Activated CD4-positive, alpha-beta T cell treated with anti-CD3 and anti-CD28 coated beads, Interleukin-2, Interleukin-4, amounts not matched to agents 100 ng/mL and 50 ng/mL, durations not matched to agents 16 hours and 8 hours (primary cell): ENCODE measurements at regions not wholly inside any gene's neighbourhood (a gene's known extent, or its start where the extent isn't known, plus 50 kb on each side); places are given as distances from the start of the nearest gene placed in this dataset.
A peak's percentile ranks its signal among the peaks of the same experiment; 100 is the strongest.

Experiments used
- DNase-seq: peaks from one replicate; pipeline ENCODE4 v3.0.0-alpha.2; 2020; ENCODE audit warnings: low spot score

DNA sequence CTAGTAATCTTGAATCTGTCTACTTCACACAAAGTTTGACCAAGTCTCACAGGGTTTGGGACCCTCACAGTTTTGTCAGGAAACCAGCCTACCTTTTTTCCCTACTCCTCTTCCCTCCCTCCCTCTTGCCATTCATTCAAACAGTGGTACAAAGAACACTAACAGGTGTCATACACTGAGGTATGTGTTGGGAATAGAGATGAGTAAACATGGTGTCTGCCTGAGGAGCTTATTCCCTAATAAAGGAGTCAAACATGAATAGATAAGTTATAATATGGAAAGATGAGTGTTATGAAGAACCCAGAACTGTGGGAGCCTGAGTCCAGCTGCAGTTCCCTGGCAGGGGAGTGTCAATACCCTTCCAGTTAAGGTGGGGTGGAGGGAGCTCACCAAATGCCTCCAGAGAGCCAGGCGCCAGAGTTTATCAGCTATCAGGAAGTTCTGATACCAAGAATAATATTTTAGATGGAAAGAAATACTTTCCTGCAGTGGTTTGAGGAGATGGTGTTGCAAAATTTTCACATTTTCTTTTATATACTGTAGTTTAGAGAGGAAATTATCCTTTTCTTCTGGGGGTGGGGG lies 183.4 kb upstream of the NR3C1 start:
- DNase-seq: no peak

DNA sequence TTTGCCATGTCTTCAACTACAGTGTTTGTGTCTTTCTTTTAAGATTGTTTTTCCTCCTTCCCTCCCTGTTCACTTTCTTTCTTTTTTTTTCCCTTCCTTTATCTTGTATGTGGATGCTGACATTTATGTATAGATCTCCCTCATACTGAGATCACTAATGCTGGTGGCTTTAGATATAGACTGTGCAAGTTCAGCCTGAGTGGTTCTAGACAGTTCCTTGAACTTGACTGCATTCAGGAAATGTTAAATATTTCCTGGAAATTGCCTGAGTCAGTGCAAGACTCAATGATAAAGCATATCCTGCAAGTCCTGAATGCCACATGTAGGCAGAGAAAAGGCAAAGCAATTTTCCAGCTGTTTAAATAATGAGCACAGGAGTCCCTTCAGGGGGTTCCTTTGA lies 182.5 kb upstream of the NR3C1 start:
- DNase-seq: peak; percentile 69

DNA sequence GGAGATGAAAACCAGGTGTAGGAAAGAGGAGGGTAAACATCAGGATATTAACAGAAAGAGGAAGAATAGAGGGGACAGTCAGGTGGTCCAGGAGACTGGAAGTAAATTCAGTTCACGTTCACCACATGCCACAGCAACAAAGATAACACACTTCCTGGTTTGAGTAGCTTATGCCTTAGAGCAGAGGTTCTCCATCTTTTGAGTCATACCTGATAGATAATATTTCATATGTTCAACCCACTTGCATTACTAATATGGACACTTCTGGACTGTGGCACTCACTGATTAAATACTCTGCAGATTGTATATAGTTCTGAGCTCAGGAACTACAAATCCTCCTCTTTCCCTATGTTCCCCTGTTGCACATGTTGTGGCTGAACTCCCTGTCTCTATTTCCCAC lies 179.9 kb upstream of the NR3C1 start:
- DNase-seq: peak; percentile 37

DNA sequence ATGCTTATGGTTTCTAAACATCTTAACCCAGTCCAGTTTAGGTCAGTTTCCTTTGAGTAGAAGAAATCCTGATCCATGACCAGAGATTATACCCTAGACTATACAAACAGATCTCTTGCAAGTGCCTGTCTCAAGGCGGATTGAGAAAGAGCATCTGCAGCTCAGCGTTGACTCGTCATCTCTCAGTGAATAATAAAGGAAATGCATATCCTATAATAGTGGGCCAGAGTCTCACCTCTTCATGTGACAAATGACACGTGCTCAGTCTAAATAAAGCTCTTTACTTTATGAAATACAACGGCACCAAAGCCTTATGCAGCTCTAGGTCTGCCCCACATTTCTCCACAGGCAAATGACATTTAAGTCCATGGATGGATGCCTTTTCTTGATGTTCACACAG lies 179.4 kb upstream of the NR3C1 start:
- DNase-seq: peak; percentile 56

DNA sequence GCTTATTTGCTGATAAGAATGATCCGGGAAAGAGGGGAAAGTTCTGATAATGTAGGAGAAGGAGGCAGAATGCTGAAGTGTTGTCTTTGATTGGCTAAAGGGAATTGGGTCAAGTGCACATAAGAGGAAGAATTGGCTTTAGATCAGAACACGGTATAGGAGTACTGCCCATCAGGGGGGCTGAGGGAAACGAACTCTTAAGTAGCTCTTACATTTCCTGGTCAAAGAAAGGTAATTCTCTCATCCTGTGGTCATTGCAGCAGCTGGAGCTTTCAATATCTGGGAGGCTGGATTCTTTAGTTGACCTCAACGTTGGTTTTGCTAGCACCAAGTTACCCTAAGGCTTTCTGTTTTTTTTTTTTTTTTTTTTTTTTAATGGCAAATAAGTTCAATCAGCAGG lies 178.7 kb upstream of the NR3C1 start:
- no peak for DNase-seq

DNA sequence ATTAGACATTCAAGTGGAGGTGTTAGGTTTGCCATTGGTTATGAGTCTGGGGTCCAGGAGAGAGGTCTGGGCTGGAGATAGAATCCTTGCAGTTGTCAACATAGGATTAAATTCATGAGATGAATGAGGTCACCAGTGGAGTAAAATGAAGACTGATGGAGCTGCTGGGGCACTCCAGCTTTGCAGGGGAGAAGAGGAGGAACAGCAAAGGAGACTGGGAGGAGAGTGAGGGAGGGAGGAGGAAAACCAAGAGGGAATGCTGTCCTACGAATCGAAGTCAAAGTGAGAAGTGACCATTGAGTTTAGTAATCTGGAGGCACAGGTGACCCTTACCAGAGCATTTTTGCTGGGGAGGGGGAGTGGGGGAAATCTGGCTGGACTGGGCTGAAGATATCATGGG lies 178.2 kb upstream of the NR3C1 start:
- no peak for DNase-seq

DNA sequence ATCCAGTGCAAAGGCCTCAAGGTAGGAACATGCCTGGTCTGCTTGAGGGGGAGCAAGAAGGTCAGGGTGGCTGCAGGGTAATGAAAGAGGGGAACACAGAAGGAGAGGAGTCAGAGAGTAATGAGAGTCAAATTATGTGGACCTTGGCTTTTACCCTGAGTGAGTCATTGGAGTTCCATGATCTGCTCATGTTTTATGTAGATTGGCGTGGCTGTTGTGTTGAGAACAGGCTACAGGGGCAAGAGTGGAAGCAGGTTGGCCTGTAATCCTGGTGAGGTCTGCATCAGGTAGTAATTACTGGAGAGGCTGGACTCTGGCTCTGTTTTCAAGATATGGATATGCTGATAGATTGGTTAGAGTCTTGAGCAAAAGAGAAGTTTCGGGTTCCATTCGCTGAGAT lies 177.7 kb upstream of the NR3C1 start:
- DNase-seq: no peak

DNA sequence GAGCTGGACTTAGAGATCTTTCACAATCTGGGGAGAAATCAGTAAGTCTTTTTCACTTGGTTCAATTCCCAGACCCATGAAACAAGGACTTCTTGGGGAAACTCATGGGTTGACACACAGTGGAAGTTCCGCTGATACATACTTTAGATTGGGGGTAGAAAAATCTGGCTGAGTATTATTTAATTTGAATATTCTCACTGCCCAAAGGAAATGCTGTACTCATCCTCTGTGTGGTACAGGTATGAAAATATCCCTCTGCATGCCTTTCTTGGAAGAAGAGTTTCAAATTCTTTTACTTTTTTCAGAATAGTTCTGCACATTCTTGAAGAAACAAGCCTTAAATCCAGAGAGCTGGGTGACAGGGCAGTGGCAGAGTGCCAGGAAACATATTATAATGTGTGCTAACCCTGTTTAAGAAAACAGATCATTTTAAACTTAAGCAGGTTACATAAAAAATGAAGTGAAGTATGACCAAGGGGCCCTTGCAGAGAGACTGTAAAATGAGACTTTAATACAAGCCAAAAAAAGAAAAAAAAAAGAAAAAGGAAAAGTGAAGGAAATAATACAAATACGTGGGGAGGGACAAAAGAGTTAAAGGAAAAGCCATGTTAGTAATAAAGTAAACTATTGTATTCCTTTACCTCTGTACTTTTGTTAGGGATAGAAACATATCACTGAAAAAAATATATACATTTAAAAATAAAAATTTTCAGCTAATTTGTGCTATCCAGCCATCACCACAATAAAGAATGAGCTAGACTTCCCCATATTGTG lies 173.4 kb upstream of the NR3C1 start:
- DNase-seq: no peak

DNA sequence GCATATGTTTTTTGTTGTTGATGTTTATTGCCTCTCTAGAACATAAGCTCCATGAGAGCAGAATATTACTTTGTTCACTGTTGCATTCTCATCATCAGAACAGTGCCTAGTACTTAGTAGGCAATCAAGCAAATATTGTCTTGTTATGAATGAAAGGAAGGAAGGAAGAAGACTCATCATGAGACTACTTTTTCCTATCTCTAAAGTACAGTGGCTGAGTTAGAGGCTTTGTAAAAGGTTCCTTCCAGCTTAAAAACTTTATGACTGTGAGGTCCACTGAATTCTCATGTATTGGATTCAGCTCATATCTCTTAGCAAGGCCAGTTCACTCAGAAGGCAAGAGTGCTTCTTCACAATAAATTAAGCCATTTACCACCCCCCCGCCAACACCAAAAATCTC lies 171.8 kb upstream of the NR3C1 start:
- DNase-seq: no peak

DNA sequence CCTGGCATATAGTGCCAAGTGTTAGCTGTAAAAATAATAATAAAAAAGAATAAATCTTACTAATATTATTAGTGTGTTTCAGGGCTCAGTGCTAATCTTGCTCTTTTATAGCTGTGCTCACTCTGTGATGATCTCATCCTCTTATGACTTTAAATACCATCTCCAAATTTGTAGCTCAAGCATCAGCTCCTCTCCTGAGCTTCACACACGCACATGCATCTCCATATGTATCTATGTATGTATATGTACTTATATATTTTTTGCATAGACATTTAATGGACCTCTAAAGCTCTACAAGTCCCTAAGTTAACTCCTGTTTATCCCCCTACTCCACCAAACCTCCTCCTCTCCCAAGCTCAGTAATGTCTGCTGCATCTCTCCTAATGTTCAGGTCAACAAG lies 170.8 kb upstream of the NR3C1 start:
- DNase-seq: no peak

DNA sequence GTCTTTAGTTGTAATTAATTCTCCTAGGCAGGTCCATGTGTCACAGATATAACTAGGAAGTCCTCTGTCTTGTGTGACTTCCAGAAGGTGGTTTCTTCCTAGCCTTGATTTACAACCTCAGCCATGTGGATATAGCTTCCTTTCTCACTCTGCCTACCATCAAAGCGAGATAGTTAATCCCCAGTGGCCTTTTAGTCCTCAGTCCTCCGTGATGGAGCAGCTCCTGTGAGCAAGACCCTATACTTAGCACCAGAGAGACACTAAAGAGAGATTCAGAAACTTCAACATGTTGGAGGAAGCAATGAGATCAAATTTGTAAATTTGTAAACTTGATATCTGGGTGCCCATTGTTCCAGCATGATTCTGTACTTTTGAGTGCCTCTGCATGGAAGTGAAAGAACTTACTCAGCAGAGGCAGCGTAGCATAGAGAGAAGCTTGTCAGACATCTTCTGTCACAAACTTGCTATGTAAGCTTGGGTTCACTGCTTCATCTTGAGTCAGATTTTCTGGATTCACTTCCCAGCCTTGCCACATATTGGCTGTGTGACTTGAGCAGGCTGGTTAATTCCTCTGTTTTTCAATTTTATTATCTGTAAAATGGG lies 170.2 kb upstream of the NR3C1 start:
- no peak for DNase-seq

DNA sequence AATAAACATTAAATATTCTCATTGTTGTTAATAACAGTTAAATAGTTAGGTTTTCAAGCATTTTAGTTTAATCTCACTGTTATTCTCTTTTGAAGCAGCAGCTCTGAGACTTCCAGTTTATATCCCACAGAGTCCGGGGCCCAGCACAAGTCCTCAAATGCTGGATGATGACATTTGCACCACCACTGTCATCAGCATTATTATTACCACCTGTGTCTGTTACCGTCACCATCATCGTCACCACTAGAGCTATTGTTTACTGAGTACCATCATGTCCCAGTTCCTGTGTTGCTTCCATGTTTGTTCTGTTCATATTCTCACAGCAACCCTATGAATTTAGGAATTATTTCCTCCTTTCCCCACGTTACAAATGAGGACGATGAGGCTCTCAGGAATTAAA lies 169.2 kb upstream of the NR3C1 start:
- DNase-seq: no peak

DNA sequence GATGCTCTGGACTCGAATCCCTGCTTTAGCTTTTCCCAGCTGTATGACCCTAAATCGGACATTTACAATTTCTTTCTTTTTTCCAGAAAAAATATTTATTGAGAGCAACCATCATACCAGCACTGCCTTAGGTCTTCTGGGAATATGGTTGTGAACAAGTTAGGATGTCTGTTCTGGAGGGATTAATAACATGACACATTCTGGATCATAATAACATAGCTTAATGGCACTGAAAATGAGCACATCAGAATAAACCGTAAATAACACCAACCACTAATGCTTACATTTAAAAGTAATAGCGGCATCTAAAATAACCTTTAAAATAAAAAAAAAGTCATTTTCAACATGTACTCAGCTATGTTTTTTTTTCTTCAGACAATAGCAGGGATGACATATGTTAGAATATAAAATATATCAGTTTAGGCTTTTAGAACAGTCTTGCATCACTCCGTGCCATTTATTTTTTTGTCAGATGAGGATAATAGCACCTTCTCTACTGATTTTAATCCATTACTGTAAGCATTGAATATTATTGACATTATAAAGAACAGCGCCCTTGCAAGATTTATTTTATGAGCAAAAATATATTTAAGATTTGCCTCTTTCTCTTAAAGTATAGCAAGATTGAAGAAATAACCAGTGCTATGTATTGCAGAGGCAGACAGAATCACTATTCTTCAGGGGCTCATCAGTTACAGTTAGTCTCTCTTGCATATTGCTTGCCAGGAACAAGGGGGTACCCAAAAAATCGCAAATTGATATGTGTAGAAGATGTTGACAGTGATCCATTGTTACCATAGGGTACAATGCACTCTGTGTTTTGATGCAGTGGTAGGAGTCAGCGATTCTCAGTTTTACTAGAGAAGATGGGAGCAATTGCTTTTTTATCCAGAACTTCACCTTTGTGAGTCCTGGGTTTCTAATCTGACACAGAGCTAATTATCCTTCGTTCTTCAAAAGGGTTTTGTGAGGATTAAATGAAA lies 168.4 kb upstream of the NR3C1 start:
- no peak for DNase-seq

DNA sequence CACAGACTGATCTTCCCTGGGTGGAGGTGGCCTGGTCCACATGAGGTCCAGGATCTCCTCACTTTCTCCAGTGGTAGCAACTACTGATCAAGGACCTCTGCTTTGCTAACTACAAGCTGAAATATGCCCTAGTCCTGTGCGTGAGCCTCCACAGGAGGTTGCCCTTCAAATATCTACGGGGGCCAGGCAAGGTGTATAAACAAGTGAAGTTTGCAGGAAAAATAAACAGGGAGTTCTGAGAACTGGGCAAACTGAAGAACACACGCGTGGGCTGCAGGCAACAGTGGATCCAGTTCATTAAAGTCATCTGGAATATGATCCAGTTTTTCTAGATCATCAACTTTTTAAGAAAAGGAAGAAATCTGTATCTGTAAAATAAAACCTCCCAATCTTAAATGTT lies 167.5 kb upstream of the NR3C1 start:
- no peak for DNase-seq

DNA sequence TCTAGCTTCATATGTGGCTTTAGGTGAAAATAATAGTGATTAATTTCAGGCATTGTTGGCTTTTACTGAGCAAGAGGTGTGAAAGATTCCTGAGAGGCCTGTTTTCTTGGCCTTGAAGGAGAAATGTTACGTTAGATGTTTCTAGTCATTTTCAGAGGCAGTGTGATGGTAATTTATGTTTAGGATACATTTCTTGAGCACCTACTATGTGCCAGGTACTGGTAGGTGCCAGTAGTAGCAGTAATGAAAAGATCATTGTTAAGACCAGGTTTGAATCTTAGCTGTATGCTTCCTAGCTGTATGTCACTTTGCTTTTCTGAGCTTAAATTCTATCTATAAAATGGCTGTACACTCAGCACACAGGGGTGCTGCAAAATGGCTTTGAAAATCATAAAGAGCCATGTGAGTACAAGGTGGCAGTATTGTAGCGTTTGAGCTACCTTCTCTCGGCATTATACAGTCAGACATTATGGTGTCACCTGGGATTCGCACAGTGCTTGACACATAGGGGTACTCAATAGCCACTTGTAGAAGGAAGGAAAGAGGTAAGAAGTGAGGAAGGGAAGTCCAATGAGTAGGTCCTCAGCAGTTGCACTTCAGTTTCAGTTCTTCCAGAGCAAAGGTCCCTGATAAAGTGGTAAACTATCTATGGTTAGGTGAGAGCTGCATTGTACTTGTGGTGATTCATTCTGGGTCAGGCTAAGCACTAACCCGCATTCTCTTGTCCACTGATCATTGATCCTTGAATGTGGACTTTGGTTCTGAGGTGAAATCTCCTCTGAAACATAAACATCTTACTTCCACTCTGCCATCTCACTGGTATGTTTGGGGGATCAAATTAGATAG lies 166.5 kb upstream of the NR3C1 start:
- DNase-seq: no peak

DNA sequence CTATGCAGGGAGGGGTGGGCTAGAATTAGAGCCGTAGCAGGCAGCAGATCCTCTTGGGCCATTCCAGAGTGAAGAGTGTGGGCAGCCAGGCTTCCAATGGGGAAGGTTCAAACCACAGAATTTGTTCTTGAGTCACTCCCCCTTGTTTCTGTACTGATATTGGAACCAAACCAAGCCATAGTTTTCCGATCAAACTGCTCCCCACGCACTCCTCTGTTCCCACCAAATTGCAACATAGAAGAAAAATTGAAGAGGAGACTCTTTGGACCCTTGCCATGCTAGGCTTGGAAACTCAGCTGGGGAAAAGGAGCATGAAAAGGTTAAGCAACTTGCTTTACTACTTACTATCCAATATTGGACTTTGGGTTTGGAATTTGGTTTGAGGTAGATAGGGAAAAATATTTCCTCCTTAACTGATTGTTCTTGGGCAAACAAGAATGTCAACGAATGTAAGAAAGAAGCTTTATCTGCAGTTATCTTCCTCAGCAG lies 165.8 kb upstream of the NR3C1 start:
- no peak for DNase-seq

DNA sequence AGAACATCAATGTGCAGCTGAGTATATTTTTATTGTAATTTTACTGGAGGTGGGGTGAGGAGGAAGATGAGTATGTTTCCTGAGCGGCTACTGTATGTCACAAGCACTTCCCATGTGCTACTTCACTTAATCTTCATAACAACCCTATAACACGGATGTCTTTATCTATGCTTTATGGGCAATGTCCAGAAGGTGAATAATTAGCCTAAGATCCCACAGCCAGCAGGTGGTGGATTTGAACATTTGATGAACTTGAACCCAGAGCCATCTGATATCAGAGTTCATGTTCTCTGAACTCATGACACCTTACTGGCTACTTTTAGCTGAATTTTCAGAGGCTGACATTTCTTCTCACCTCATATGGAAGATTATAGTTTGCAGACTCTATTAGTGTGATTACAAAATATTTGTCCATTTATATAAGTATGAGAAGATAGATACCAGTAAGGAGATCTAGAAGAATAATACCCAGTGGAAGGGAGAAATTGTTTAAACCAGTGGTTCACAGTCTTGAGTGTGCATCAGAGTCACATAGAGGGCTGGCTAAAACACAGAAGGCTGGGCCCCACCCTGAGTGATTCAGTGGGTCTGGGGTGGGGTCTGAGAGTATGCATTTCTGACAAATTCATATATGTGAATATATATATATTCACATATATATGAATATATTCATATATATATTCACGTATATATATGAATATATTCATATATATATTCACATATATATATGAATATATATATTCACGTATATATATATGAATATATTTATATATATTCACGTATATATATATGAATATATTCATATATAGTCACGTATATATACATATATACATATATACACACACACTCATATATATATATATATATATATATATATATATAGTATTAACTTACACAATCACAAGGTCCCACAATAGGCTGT lies 164.4 kb upstream of the NR3C1 start:
- DNase-seq: no peak

DNA sequence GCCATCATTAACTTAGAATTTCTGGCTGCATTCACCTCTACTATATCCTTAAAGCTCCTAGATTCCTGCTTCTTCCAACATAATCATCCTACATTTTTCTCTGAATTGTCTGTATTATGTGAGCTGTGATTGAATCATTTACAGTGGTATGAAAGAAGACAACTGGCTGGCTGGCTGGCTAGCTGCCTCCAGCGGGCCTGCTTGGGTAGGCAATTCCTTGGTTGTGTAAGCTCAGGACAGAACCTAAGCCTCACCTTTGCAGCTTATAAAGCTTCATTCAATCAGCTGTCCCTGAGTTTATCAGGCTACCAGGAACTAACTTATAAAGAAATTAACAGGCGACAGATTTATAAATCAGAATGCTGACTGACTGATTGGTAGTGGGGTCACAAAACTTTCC lies 162.7 kb upstream of the NR3C1 start:
- no peak for DNase-seq

DNA sequence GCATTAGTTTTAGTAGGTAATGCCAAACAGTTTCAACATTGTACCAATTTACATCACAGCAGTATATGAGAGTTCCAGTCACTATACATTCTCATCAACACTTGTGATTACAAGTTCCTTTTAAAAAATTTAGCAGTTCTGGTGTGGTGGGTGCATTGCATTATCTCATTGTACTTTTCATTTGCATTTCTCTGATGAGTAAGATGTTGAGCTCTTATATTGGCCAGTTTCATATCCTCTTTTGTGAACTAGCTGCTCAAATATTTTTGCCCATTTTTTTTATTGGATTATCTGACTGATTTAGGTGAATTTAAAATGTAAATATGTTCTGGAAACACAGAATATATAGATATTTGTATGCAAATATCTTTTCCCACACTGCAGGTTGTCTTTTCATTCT lies 160.9 kb upstream of the NR3C1 start:
- DNase-seq: no peak

DNA sequence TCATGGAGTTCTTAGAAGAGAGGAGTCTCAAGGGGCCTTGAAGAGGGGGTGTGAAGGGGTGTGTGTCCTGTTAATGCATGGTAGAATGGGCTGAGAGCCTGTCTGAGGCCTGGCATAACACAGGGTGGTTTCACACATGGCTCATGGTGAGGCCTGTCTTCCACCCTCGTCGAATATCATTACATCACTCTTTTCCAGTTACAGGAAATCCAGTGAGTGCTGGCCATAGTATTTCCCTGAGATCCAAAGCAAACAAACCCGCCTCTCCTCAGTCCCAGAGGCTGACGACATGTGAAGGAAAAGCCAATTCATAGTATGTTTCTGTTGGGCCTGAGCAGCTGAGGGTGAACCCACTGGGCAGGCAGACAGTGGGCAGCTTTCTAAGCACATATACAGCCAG lies 159.4 kb upstream of the NR3C1 start:
- DNase-seq: no peak
